ENCODE measurements at regions not wholly inside any gene's neighbourhood (a gene's known extent, or its start where the extent isn't known, plus 50 kb on each side); places are given as distances from the start of the nearest gene placed in this dataset.

DNA sequence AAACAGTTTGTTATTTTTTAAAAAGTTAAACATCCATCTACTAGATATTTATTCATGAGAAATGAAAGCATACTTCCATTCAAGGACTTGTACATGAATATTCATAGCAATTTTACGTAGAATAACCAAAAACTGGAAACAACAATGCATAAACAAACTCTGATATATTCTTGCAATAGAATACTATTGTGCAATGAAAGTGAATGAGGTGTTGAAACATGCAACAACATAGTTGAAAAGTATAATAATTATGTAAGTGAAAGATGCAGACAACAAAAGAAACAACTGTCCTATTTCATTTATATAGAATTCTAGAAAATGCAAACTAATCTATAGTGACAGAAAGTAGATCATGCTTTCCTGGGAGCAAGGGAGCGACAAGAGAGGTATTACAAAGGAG is 206.6 kb upstream of the KLHL29 start:
- Histone ChIP-seq H3K4me1 (ENCODE audit: control insufficient read depth, insufficient read depth, low read length) (no peaks in the 10 kb centered on the region), H3K4me3 (ENCODE audit: low read depth, low read length) (no peak overlapping the region), H3K36me3 (ENCODE audit: control insufficient read depth, insufficient read depth, low read length) (no peaks in the 10 kb centered on the region), H3K27me3 (ENCODE audit: control insufficient read depth, insufficient read depth, low read length) (no peaks in the 10 kb centered on the region), H3K27ac (ENCODE audit: low read depth, low read length) (no peak overlapping the region), H3K9me3 (ENCODE audit: control insufficient read depth, insufficient read depth, low read length) (no peaks in the 10 kb centered on the region), H3K9ac (ENCODE audit: low read depth, low read length) (no peak overlapping the region)

GRCh38 chr2:23183733-23184132 is 201.2 kb upstream of the KLHL29 start:
- Histone ChIP-seq H3K36me3 (ENCODE audit: control insufficient read depth, insufficient read depth, low read length) (no peaks in the 10 kb centered on the region), H3K27me3 (ENCODE audit: control insufficient read depth, insufficient read depth, low read length) (no peaks in the 10 kb centered on the region), H3K4me3 (ENCODE audit: low read depth, low read length) (no peak overlapping the region), H3K27ac (ENCODE audit: low read depth, low read length) (no peak overlapping the region), H3K4me1 (ENCODE audit: control insufficient read depth, insufficient read depth, low read length) (no peaks in the 10 kb centered on the region), H3K9ac (ENCODE audit: low read depth, low read length) (no peak overlapping the region), H3K9me3 (ENCODE audit: control insufficient read depth, insufficient read depth, low read length) (no peaks in the 10 kb centered on the region)

DNA sequence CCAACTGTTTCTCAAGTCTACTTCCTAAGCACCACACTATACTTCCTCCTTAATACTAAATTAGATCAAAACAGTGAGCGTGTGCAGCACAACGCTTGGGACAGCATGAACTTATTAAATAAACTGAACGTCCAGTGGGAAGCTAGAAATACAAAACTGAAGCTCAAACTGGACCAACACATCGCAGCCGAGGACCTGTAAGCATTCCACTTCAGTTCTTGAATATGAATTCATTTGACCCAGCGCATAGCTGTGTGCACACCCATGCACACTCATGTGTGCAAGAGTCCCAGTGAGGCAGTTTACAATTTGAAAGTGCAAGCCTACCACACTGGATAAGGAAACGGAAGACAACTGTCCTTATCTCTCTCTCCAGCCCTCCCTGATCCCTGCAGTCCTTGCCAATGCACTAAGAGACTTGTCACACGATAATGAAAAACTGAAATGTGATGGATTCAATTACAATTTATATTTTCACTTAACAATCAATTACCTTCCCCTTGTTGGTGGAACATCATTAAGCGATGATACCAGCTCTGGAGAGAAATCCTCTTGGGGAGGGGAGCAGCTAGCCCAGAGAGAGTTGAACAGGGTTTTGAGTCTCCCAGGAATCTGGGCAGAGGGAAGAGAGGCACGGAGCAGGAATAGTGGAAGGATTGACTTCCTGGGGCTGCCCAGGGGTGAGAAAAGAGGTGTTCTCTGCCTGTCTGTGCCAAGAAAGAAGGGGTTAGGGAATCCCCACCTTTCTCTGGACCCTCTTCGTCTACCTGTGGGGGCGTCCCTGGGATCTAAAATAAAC is 186.5 kb upstream of the KLHL29 start:
- no peaks in the 10 kb centered on the region for H3K4me1 ChIP-seq (ENCODE audit: control insufficient read depth, insufficient read depth, low read length)
- no peaks in the 10 kb centered on the region for H3K27me3 ChIP-seq (ENCODE audit: control insufficient read depth, insufficient read depth, low read length)
- peaks cover 10% of the 10 kb centered on the region for H3K9me3 ChIP-seq (ENCODE audit: control insufficient read depth, insufficient read depth, low read length)
- no peaks in the 10 kb centered on the region for H3K36me3 ChIP-seq (ENCODE audit: control insufficient read depth, insufficient read depth, low read length)
- H3K4me3 ChIP-seq (ENCODE audit: low read depth, low read length): no peak overlapping the region
- H3K9ac ChIP-seq (ENCODE audit: low read depth, low read length): no peak overlapping the region
- H3K27ac ChIP-seq (ENCODE audit: low read depth, low read length): no peak overlapping the region

- Histone ChIP-seq H3K4me3 (ENCODE audit: low read depth, low read length) (no peak overlapping the region), H3K9me3 (ENCODE audit: control insufficient read depth, insufficient read depth, low read length) (peaks cover 10% of the 10 kb centered on the region), H3K27me3 (ENCODE audit: control insufficient read depth, insufficient read depth, low read length) (no peaks in the 10 kb centered on the region), H3K27ac (ENCODE audit: low read depth, low read length) (no peak overlapping the region), H3K4me1 (ENCODE audit: control insufficient read depth, insufficient read depth, low read length) (no peaks in the 10 kb centered on the region), H3K36me3 (ENCODE audit: control insufficient read depth, insufficient read depth, low read length) (no peaks in the 10 kb centered on the region), H3K9ac (ENCODE audit: low read depth, low read length) (no peak overlapping the region)
These were observed 185.7 kb upstream of the KLHL29 start for GRCh38 chr2:23199115-23199918.

DNA sequence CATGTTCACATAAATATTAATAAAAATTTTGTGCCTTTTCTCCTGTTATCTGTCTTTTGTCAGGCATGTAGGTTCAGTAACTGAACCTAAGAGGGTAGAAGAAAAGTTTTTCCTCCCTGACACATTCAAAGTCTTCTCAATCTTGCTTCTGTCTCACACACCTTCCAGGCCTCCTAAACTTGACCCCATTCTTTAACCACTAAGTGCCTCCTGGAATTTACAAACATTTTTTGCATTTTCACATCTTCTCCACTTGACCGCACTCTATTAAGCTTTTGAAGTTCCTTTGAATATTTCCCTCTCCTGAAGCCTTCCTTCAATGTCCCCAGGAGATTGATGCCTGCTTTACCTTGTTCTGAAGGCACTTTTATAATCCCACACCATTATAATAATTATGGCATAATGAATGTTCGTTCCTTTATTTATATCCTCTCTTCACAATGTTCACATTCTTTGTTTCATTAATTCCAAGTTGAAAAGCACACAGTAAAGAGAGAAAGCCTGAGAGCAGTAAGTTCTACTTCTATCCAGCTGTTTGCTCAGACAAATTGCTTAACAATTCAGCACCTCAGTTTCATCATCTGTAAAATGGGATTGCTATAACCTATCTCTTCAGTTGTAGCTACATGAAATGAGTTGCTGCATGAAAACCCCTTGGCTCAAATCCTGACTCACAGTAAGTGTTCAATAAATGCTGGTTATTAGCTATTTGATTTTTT is 184.8 kb upstream of the KLHL29 start:
- Histone ChIP-seq H3K4me1 (ENCODE audit: control insufficient read depth, insufficient read depth, low read length) (no peaks in the 10 kb centered on the region), H3K27me3 (ENCODE audit: control insufficient read depth, insufficient read depth, low read length) (no peaks in the 10 kb centered on the region), H3K4me3 (ENCODE audit: low read depth, low read length) (no peak overlapping the region), H3K9me3 (ENCODE audit: control insufficient read depth, insufficient read depth, low read length) (peaks cover 10% of the 10 kb centered on the region), H3K36me3 (ENCODE audit: control insufficient read depth, insufficient read depth, low read length) (no peaks in the 10 kb centered on the region), H3K9ac (ENCODE audit: low read depth, low read length) (no peak overlapping the region), H3K27ac (ENCODE audit: low read depth, low read length) (no peak overlapping the region)

GRCh38 chr2:23200787-23201114 is 184.2 kb upstream of the KLHL29 start:
- no peaks in the 10 kb centered on the region for H3K4me1 ChIP-seq (ENCODE audit: control insufficient read depth, insufficient read depth, low read length)
- H3K27ac ChIP-seq (ENCODE audit: low read depth, low read length): no peak overlapping the region
- H3K9ac ChIP-seq (ENCODE audit: low read depth, low read length): no peak overlapping the region
- no peak overlapping the region for H3K4me3 ChIP-seq (ENCODE audit: low read depth, low read length)
- H3K36me3 ChIP-seq (ENCODE audit: control insufficient read depth, insufficient read depth, low read length): no peaks in the 10 kb centered on the region
- H3K27me3 ChIP-seq (ENCODE audit: control insufficient read depth, insufficient read depth, low read length): no peaks in the 10 kb centered on the region
- H3K9me3 ChIP-seq (ENCODE audit: control insufficient read depth, insufficient read depth, low read length): peaks cover 10% of the 10 kb centered on the region

GRCh38 chr2:23203383-23203782 is 181.6 kb upstream of the KLHL29 start:
- Histone ChIP-seq H3K9me3 (ENCODE audit: control insufficient read depth, insufficient read depth, low read length) (peaks cover 10% of the 10 kb centered on the region), H3K4me3 (ENCODE audit: low read depth, low read length) (no peak overlapping the region), H3K4me1 (ENCODE audit: control insufficient read depth, insufficient read depth, low read length) (no peaks in the 10 kb centered on the region), H3K36me3 (ENCODE audit: control insufficient read depth, insufficient read depth, low read length) (no peaks in the 10 kb centered on the region), H3K27me3 (ENCODE audit: control insufficient read depth, insufficient read depth, low read length) (no peaks in the 10 kb centered on the region), H3K27ac (ENCODE audit: low read depth, low read length) (no peak overlapping the region), H3K9ac (ENCODE audit: low read depth, low read length) (no peak overlapping the region)

- Histone ChIP-seq H3K4me1 (ENCODE audit: control insufficient read depth, insufficient read depth, low read length) (no peaks in the 10 kb centered on the region), H3K4me3 (ENCODE audit: low read depth, low read length) (no peak overlapping the region), H3K36me3 (ENCODE audit: control insufficient read depth, insufficient read depth, low read length) (no peaks in the 10 kb centered on the region), H3K9ac (ENCODE audit: low read depth, low read length) (no peak overlapping the region), H3K9me3 (ENCODE audit: control insufficient read depth, insufficient read depth, low read length) (peaks cover 7% of the 10 kb centered on the region), H3K27me3 (ENCODE audit: control insufficient read depth, insufficient read depth, low read length) (no peaks in the 10 kb centered on the region), H3K27ac (ENCODE audit: low read depth, low read length) (no peak overlapping the region)
These were observed 180.2 kb upstream of the KLHL29 start for GRCh38 chr2:23204685-23205242.

DNA sequence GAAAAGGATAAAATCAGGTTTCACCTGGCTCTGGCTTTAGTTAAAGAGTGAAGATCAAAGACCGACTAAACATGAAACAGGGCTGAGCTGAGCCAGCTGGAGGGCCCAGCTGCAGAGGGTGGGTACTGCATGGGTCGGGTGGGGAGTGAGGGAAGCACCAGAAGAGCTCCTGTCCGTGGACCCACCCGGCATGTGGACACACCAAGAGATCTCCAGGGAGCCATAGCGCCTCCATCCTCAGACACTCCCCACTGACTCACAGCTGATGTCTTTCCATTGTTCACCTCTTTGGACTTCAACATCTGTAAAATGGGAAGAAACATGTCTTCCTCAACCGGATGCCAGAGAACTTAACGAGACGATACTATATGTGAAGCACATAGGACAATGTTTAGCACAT is 178.3 kb upstream of the KLHL29 start:
- Histone ChIP-seq H3K4me1 (ENCODE audit: control insufficient read depth, insufficient read depth, low read length) (no peaks in the 10 kb centered on the region), H3K4me3 (ENCODE audit: low read depth, low read length) (no peak overlapping the region), H3K9ac (ENCODE audit: low read depth, low read length) (no peak overlapping the region), H3K36me3 (ENCODE audit: control insufficient read depth, insufficient read depth, low read length) (no peaks in the 10 kb centered on the region), H3K27ac (ENCODE audit: low read depth, low read length) (no peak overlapping the region), H3K9me3 (ENCODE audit: control insufficient read depth, insufficient read depth, low read length) (no peaks in the 10 kb centered on the region), H3K27me3 (ENCODE audit: control insufficient read depth, insufficient read depth, low read length) (no peaks in the 10 kb centered on the region)

GRCh38 chr2:23207871-23208270 is 177.1 kb upstream of the KLHL29 start:
- Histone ChIP-seq H3K4me3 (ENCODE audit: low read depth, low read length) (no peak overlapping the region), H3K9ac (ENCODE audit: low read depth, low read length) (no peak overlapping the region), H3K27ac (ENCODE audit: low read depth, low read length) (no peak overlapping the region), H3K4me1 (ENCODE audit: control insufficient read depth, insufficient read depth, low read length) (no peaks in the 10 kb centered on the region), H3K9me3 (ENCODE audit: control insufficient read depth, insufficient read depth, low read length) (no peaks in the 10 kb centered on the region), H3K27me3 (ENCODE audit: control insufficient read depth, insufficient read depth, low read length) (no peaks in the 10 kb centered on the region), H3K36me3 (ENCODE audit: control insufficient read depth, insufficient read depth, low read length) (no peaks in the 10 kb centered on the region)

GRCh38 chr2:23208339-23208738 is 176.6 kb upstream of the KLHL29 start:
- Histone ChIP-seq H3K36me3 (ENCODE audit: control insufficient read depth, insufficient read depth, low read length) (no peaks in the 10 kb centered on the region), H3K4me1 (ENCODE audit: control insufficient read depth, insufficient read depth, low read length) (no peaks in the 10 kb centered on the region), H3K9ac (ENCODE audit: low read depth, low read length) (no peak overlapping the region), H3K27me3 (ENCODE audit: control insufficient read depth, insufficient read depth, low read length) (no peaks in the 10 kb centered on the region), H3K27ac (ENCODE audit: low read depth, low read length) (no peak overlapping the region), H3K4me3 (ENCODE audit: low read depth, low read length) (no peak overlapping the region), H3K9me3 (ENCODE audit: control insufficient read depth, insufficient read depth, low read length) (no peaks in the 10 kb centered on the region)

Measured in HUES48 (cell line).